GM12875 (cell line): ENCODE measurements at regions not wholly inside any gene's neighbourhood (a gene's known extent, or its start where the extent isn't known, plus 50 kb on each side); places are given as distances from the start of the nearest gene placed in this dataset.
"Not testable (repeated sequence)": the region's sequence is repeated elsewhere in the genome, so short reads cannot be mapped to it uniquely, and the experiment has no call there.

ENCODE experiments used
- H3K4me3 ChIP-seq: one replicate; pipeline ENCODE4 v1.5.1; 2011; ENCODE audit warnings: low read depth, low read length, control low read depth
- CTCF ChIP-seq: IDR thresholded peaks from 2 replicates; pipeline ENCODE4 v1.5.1; 2011; ENCODE audit warnings: low read depth, mild to moderate bottlenecking, control low read depth, inconsistent platforms, low read length, moderate library complexity, borderline replicate concordance; ENCODE audit not compliant: insufficient read depth

- no peak for TF ChIP-seq CTCF
- no peak overlapping the region for H3K4me3 ChIP-seq
These were observed 79.5 kb upstream of the MARCKS start for GRCh38 chr6:113777601-113778000.

- no peak for TF ChIP-seq CTCF
- H3K4me3 ChIP-seq = no peak overlapping the region
These were observed 77.5 kb upstream of the MARCKS start for GRCh38 chr6:113779656-113780055.

DNA sequence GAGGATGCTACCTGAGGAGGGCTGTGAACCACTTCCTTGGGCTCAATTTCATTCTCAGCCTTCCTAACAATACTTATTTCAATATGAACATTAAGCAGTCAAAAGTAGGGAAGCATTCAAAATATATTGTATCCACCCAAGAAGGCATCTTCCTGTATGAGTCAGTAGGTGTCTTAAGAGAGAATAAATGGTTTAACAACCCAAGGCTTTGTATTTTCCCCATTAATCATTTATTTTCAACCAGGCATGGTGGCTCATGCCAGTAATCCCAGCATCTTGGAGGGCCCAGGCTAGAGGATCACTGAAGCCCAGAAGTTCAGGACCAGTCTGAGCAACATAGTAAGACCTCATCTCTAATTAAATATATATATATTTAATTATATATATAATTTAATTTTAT lies 74.5 kb upstream of the MARCKS start:
- TF ChIP-seq CTCF = no peak
- H3K4me3 ChIP-seq = no peak overlapping the region

DNA sequence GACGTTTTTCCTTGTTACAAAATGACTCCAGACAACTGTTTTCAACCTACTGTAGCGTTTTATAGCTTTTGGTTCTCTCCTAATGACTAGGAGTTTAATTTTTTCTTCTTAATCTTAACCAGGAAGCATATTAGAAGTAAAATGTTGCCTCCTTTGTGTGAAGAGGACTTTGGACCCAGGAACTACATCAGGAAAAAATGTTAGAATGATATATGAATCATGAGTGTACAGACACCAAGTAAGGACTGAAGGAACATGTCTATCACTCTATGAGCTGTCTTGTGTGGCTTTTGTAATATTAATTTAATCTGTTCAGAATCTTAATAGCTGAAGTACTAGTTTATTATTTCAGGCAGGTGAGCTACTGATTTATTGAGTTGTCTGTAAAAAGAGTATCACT lies 71.0 kb upstream of the MARCKS start:
- H3K4me3 ChIP-seq = no peak overlapping the region
- no peak for TF ChIP-seq CTCF

- no peak for TF ChIP-seq CTCF
- H3K4me3 ChIP-seq = no peak overlapping the region
These were observed 68.6 kb upstream of the MARCKS start for GRCh38 chr6:113788586-113788985.

- H3K4me3 ChIP-seq = not testable (repeated sequence)
These were observed 65.9 kb upstream of the MARCKS start for GRCh38 chr6:113791225-113791624.

DNA sequence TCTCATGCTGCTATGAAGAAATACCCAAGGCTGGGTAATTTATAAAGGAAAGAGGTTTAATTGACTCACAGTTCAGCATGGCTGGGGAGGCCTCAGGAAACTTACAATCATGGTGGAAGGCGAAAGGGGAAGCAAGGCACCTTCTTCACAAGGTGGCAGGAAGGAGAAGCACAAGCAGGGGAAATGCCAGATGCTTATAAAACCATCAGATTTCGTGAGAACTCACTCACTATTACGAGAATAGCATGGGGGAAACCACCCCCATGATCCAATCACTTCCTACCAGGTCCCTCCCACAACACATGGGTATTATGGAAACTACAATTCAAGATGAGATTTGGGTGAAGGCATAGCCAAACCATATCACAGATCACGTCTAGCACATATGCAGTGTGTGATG lies 61.8 kb upstream of the MARCKS start:
- not testable (repeated sequence) for H3K4me3 ChIP-seq

GRCh38 chr6:113796038-113796437 lies 61.1 kb upstream of the MARCKS start:
- no peak overlapping the region for H3K4me3 ChIP-seq
- TF ChIP-seq CTCF = no peak

- TF ChIP-seq CTCF = no peak
- no peak overlapping the region for H3K4me3 ChIP-seq
These were observed 54.4 kb upstream of the MARCKS start for GRCh38 chr6:113802779-113803178.
